ENCODE measurements at regions not wholly inside any gene's neighbourhood (a gene's known extent, or its start where the extent isn't known, plus 50 kb on each side); places are given as distances from the start of the nearest gene placed in this dataset.

DNA sequence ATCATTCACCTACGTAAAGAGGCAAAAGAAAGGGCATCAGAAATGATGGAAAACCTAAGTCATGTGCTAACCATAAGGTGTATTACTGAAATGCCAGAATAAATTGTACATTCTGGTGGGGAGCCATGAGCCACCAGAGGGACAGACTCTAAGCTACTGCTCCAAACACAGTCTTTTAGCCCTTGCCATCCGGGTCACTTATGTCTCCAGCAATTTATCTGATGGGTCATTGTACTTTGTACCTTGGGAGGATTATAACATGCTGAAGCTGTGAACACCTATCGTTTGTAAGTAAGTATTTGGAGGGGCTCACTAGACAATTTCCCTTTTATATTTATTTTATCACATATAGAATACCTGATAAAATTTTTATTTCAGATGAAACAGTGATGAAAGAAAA, 495.1 kb downstream of the KIF4B start:
- H3K27ac Mint-ChIP-seq: no peak overlapping the region

DNA sequence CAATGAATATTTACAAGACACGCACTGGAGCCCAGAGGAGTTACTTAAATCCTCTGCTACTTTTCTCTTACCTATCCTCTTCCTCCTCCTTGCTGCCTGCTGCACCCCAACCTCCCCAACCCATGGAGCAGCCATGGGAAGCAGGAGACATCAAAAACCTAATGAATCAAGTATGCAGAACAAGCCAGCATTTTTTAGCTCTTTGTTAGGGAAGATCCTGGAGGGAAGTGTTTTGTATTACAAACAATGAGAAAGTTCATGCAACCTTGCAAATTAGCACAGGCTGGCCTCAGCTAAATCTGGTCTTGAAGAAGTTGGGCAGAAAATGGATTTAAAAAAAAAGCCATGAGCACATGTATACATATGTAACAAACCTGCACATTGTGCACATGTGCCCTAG, 498.8 kb downstream of the KIF4B start:
- no peak for DNase-seq
- intact Hi-C loops (cut with micrococcal nuclease): no loop called here
- Mint-ChIP-seq H3K27me3 (no peaks in the 10 kb centered on the region), H3K27ac (no peak overlapping the region), H3K9me3 (no peaks in the 10 kb centered on the region), H3K36me3 (ENCODE audit: low read depth) (no peaks in the 10 kb centered on the region), H3K4me1 (no peaks in the 10 kb centered on the region), H3K4me3 (no peak overlapping the region)

More for the DNA sequence above, 495.1 kb downstream of the KIF4B start:
- Mint-ChIP-seq H3K27me3 (no peaks in the 10 kb centered on the region), H3K36me3 (ENCODE audit: low read depth) (no peaks in the 10 kb centered on the region), H3K4me1 (no peaks in the 10 kb centered on the region), H3K9me3 (no peaks in the 10 kb centered on the region), H3K4me3 (no peak overlapping the region)
- no peak for DNase-seq
- intact Hi-C loops (cut with micrococcal nuclease): no loop called here

DNA sequence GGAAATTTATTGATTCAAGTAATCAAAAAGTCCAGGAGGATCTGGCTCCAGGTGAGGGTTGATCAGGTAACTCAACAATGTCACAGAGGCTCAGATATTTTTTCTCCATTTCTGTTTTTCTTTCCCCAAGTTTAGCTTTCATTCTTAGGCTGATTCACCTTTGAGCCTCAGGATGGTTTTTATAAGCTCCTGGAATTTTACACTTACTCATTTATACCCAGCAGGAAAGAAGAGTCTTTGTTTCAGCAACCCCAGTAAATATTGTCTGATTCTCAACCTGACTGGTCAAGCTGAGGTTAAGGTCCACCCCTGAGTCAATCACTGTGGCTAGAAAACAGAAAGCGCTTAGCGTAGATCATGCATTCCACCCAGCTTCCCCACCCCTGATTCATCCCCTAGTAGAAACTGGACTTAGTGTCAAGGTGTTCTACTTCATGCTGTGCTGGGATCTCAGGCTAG, 500.6 kb downstream of the KIF4B start:
- H3K36me3 Mint-ChIP-seq (ENCODE audit: low read depth): no peaks in the 10 kb centered on the region
- H3K4me3 Mint-ChIP-seq: no peak overlapping the region
- intact Hi-C loops (cut with micrococcal nuclease): no loop called here
- no peaks in the 10 kb centered on the region for H3K4me1 Mint-ChIP-seq
- H3K27me3 Mint-ChIP-seq: no peaks in the 10 kb centered on the region
- H3K27ac Mint-ChIP-seq: no peak overlapping the region
- DNase-seq: no peak
- no peaks in the 10 kb centered on the region for H3K9me3 Mint-ChIP-seq

DNA sequence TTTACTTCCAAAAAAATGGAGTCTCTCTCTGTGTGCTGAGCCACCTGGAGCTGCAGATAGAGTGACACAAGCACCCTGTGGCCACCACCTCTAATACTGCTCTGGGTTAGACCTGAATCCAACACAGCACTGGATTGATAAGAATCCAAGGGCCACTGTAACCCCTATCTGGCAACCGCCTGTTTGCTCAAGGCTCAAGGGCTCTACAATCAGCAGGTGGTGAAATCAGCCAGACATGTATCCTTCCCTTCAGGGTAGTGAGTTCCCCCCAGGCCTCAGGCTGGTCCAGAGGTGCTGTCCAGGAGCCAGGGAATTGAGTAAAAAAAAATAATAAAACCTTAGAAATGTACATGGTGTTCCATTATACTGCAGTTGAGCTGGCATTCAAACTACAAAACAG, 509.0 kb downstream of the KIF4B start:
- Mint-ChIP-seq H3K36me3 (ENCODE audit: low read depth) (no peaks in the 10 kb centered on the region), H3K4me1 (no peaks in the 10 kb centered on the region), H3K9me3 (no peaks in the 10 kb centered on the region), H3K4me3 (no peak overlapping the region), H3K27me3 (no peaks in the 10 kb centered on the region), H3K27ac (no peak overlapping the region)
- intact Hi-C loops (cut with micrococcal nuclease): no loop called here
- DNase-seq: no peak

DNA sequence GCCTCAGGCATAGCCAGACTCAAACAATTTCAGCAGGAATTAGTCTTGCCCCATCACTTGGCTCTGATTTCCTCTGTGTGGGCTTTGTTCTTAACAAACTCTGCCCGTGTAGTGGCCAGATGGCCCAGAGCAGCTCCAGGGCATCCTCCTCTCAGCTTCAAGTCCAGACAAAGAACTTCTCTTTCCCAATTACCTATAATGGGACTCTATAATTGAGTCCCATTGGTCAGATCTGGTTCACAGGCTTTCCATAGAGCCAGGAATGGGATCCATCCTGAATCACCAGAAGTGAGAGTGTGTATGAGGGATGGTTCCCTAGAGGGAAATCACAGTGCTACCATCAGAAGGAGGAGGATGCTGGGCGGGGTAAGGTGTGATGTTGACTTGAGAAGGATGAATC, 515.8 kb downstream of the KIF4B start:
- H3K4me1 Mint-ChIP-seq: no peaks in the 10 kb centered on the region

DNA sequence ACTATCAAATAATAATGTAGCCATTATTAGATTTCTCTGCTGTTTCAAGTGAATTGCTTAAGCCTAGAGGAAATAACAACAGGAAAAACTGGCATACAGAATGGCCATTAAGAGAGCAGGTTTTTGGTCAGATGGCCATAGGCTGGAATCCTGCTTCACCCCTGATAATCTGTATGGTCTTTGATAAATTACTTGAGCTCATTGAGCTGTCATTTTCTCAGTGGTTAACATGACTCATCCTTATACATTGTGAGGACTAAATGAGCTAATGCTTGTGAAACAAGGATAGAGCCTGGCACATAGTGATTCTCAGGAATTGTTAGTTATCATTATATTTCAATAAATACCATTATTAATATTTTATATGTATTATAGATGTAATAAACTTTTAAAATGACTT, 516.5 kb downstream of the KIF4B start:
- H3K9me3 Mint-ChIP-seq: no peaks in the 10 kb centered on the region

More for the DNA sequence above, 515.8 kb downstream of the KIF4B start:
- Mint-ChIP-seq H3K4me3 (no peak overlapping the region), H3K27ac (no peak overlapping the region), H3K36me3 (ENCODE audit: low read depth) (no peaks in the 10 kb centered on the region), H3K27me3 (no peaks in the 10 kb centered on the region), H3K9me3 (no peaks in the 10 kb centered on the region)
- no peak for DNase-seq
- intact Hi-C loops (cut with micrococcal nuclease): no loop called here

DNA sequence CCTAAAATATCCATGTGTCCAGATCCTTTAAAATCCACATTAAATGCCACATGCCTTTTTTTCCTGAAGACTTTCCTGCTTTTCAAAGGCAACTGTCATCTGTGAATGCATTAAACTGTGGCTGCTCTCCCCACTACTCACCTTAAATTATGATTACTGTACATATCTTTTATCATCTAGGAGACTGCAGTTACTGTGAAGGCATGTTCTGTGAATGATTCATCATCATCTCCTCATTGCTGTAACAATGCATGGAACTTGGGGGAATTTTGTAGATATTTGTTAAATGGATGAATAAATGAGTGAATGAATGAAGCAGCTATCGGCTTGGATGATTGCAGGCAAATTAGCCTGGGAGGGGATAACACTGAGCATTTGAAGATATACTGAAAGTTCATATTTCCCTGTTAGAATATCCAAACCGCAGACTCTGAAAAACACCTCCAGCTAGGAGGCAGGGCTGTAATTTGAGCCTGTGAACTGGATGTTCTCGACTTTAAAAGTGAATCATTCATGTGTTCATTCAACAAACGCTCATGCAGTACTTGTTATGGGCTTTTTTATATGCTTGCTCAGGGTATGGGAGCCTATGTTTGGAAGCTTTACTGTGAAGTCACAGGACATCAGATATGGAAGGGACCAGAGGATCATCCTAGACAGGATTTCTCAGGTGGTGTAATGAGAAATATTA, 519.2 kb downstream of the KIF4B start:
- DNase-seq: no peak
- Mint-ChIP-seq H3K27ac (no peak overlapping the region), H3K36me3 (ENCODE audit: low read depth) (no peaks in the 10 kb centered on the region), H3K4me1 (no peaks in the 10 kb centered on the region), H3K27me3 (no peaks in the 10 kb centered on the region), H3K4me3 (no peak overlapping the region), H3K9me3 (no peaks in the 10 kb centered on the region)
- intact Hi-C loops (cut with micrococcal nuclease): no loop called here

More for the DNA sequence above, 516.5 kb downstream of the KIF4B start:
- no peaks in the 10 kb centered on the region for H3K36me3 Mint-ChIP-seq (ENCODE audit: low read depth)
- DNase-seq: no peak
- no peaks in the 10 kb centered on the region for H3K27me3 Mint-ChIP-seq
- H3K4me3 Mint-ChIP-seq: no peak overlapping the region
- intact Hi-C loops (cut with micrococcal nuclease): no loop called here
- H3K4me1 Mint-ChIP-seq: no peaks in the 10 kb centered on the region
- H3K27ac Mint-ChIP-seq: no peak overlapping the region

DNA sequence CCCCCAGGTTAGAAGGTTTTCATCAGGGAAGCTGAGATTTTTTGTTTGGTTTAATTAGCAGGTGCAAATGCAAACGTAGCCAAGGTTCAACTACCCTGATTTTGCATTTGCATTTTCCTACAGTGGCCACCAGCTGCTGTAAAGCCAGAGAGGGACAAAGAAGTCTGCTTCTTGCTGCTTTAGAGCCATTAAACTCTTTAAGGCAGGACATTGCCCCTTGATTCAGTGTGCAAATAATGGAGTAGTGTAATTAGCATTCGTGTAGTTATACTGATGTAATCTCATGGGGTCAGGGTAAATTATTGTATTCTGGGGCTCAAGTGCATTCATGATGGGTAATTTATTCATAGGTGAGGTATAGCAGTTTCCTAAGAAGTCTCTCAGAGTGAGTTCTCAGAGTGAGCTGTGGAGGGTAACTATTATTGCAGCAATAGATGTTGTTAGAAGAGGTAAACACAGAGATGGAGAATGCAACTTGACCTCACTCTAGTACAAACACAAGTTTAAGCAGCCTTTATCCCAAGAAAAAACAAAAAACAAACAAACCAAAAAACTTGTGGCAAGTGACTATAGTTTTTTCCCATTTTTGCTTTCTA, 526.5 kb downstream of the KIF4B start:
- Mint-ChIP-seq H3K9me3 (no peaks in the 10 kb centered on the region), H3K4me3 (no peak overlapping the region), H3K27ac (no peak overlapping the region), H3K27me3 (no peaks in the 10 kb centered on the region), H3K4me1 (no peaks in the 10 kb centered on the region), H3K36me3 (ENCODE audit: low read depth) (no peaks in the 10 kb centered on the region)
- DNase-seq: no peak
- intact Hi-C loops (cut with micrococcal nuclease): no loop called here

DNA sequence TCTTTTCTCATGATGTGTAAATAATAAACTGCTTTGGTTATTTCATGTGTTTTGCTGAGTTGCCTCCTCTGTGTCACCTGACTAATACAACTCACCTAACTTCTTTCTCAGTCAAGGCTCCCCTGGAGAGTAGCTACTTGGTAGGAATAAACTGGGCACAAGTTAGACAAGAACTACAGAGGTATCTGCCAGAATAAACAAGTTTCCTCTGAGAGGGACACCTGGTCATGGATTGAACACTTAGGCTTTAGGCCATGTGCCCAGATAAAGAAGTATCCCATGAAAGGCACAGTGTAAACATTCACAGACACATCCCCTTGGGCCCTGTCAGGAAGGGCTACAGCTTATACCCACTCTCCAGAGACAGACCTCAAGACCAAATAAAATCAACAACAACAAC, 532.5 kb downstream of the KIF4B start:
- intact Hi-C loops (cut with micrococcal nuclease): no loop called here
- Mint-ChIP-seq H3K4me3 (no peak overlapping the region), H3K36me3 (ENCODE audit: low read depth) (no peaks in the 10 kb centered on the region)

DNA sequence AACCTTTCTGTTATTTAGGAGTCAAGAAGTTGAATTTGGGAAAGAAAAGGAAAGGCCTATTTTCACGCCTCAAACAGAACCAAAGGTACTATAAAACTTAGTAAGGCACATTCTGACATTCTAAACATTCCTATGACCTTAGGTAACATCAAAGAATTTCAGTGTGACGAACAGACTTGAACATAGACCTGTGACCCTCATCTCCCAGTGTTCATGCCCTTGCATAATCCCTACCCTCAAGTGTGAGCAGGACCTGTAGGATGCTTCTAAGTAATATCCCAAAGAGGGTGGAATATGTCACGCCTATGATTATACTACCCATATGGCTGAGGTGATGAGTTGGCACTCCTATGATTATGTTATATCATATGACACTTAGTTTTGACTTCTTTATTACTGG, 540.9 kb downstream of the KIF4B start:
- no peaks in the 10 kb centered on the region for H3K4me1 Mint-ChIP-seq
- H3K36me3 Mint-ChIP-seq (ENCODE audit: low read depth): no peaks in the 10 kb centered on the region

More for the DNA sequence above, 532.5 kb downstream of the KIF4B start:
- DNase-seq: no peak
- no peaks in the 10 kb centered on the region for H3K9me3 Mint-ChIP-seq
- no peak overlapping the region for H3K27ac Mint-ChIP-seq
- no peaks in the 10 kb centered on the region for H3K4me1 Mint-ChIP-seq
- no peaks in the 10 kb centered on the region for H3K27me3 Mint-ChIP-seq

DNA sequence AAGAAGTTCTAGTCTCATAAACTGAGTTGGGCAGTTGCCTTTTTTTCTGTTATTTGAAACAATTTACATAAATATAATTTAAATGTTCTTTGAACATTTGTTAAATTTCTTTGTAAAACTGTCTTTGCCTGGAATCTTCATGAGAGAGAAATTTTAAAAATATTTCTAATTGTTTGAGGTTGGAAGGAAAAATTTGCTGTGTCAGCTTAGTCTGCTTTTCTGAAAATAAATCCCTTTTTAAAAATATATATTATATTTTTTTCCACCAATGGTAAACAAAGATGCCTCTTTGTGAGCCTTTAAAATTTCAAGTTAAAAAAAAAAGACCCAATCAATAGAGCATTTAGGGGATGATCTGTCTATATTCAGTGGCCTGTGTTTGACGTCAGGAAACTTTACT, 542.7 kb downstream of the KIF4B start:
- intact Hi-C loops (cut with micrococcal nuclease): no loop called here
- H3K9me3 Mint-ChIP-seq: no peaks in the 10 kb centered on the region
- no peaks in the 10 kb centered on the region for H3K27me3 Mint-ChIP-seq
- H3K36me3 Mint-ChIP-seq (ENCODE audit: low read depth): no peaks in the 10 kb centered on the region
- DNase-seq: no peak
- no peaks in the 10 kb centered on the region for H3K4me1 Mint-ChIP-seq
- H3K27ac Mint-ChIP-seq: no peak overlapping the region
- H3K4me3 Mint-ChIP-seq: no peak overlapping the region

More for the DNA sequence above, 540.9 kb downstream of the KIF4B start:
- no peaks in the 10 kb centered on the region for H3K9me3 Mint-ChIP-seq
- no peak overlapping the region for H3K27ac Mint-ChIP-seq
- DNase-seq: no peak
- H3K4me3 Mint-ChIP-seq: no peak overlapping the region
- intact Hi-C loops (cut with micrococcal nuclease): no loop called here
- no peaks in the 10 kb centered on the region for H3K27me3 Mint-ChIP-seq

DNA sequence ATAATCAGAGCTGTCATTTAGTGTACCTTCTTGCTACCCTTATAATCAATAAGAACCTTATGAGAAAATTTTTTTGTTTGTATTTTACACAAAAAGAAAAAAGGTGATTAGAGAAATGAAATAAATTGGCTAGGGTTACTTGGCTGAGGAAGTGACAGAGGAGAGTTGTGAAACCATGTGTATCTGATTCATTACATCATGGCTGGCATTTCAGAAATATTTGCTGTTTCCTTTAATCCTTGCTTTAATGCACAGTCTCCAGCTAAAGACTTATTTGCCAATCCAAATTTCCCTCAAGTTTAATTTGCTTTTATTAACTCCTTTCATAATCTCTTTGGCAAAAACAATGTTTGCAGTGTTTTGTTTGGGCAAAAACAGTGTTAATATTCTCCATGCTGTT, 543.1 kb downstream of the KIF4B start:
- no peaks in the 10 kb centered on the region for H3K9me3 Mint-ChIP-seq
- intact Hi-C loops (cut with micrococcal nuclease): no loop called here
- no peak for DNase-seq
- no peak overlapping the region for H3K4me3 Mint-ChIP-seq
- H3K27me3 Mint-ChIP-seq: no peaks in the 10 kb centered on the region
- H3K4me1 Mint-ChIP-seq: no peaks in the 10 kb centered on the region
- no peaks in the 10 kb centered on the region for H3K36me3 Mint-ChIP-seq (ENCODE audit: low read depth)
- no peak overlapping the region for H3K27ac Mint-ChIP-seq

DNA sequence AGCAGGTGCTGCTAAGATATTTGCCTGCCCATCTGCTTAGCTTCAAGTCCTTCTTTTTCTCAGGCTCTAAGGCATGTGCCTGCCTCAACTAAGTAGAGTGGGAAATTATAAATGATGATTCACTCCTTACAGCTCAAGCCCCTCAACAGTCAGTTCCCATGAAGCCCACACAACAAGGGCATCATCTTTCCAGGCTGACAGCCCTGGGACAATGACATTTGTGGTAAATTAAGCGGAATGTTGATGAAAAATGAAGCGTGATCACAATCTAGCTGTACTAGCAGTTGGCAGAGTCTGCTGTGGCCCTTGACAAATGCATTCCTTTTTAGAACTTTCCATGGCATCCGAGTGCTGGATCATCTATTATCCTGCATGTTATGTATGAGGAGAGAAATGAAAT, 548.6 kb downstream of the KIF4B start:
- DNase-seq: no peak
- H3K27ac Mint-ChIP-seq: no peak overlapping the region
- H3K4me3 Mint-ChIP-seq: no peak overlapping the region
- H3K36me3 Mint-ChIP-seq (ENCODE audit: low read depth): no peaks in the 10 kb centered on the region
- H3K9me3 Mint-ChIP-seq: no peaks in the 10 kb centered on the region
- H3K4me1 Mint-ChIP-seq: no peaks in the 10 kb centered on the region
- intact Hi-C loops (cut with micrococcal nuclease): no loop called here
- no peaks in the 10 kb centered on the region for H3K27me3 Mint-ChIP-seq

DNA sequence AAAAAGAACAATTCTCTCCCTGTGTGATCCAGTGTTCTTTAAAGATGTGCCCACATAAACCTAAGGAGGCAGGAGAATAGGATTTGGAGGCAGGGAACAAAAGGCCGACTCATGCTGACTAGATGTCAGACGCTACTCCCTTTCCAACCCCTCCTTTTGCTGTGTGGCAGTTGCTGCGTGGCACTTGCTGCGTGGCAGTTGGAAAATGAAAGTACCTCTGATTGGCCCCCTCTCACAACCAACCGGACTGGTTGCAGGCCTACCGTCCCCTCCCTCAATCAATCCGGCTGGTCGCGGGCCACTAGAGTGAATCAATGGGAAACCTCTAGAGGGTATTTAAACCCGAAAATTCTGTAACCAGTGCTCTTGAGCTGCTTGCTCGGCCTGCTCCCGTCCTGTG, 551.0 kb downstream of the KIF4B start:
- Mint-ChIP-seq H3K4me1 (no peaks in the 10 kb centered on the region), H3K36me3 (ENCODE audit: low read depth) (no peaks in the 10 kb centered on the region), H3K27me3 (no peaks in the 10 kb centered on the region), H3K9me3 (peaks cover 5% of the 10 kb centered on the region), H3K27ac (no peak overlapping the region), H3K4me3 (no peak overlapping the region)
- no peak for DNase-seq
- intact Hi-C loops (cut with micrococcal nuclease): no loop called here

DNA sequence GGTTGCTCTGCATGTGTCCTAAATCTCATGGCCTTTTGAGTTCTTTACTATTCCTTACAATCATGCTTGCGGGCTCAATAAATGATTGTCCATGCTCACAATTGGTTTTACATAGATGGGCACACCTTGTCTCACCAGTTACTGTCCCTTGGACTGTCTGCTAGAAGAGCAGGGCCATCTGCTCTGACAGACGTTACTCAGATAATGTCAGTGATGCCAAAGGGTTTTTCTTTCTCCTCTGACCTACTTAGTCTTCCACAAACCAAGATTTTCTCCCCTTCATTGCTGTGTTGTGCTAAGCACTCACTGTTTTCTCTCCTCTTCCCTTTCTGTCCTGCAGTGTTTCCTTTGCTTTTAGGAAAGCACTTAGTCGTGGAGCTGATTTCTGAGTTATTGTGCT, 562.3 kb downstream of the KIF4B start:
- H3K36me3 Mint-ChIP-seq (ENCODE audit: low read depth): no peaks in the 10 kb centered on the region
- no peaks in the 10 kb centered on the region for H3K9me3 Mint-ChIP-seq
- no peak overlapping the region for H3K4me3 Mint-ChIP-seq
- no peak overlapping the region for H3K27ac Mint-ChIP-seq
- H3K4me1 Mint-ChIP-seq: no peaks in the 10 kb centered on the region
- intact Hi-C loops (cut with micrococcal nuclease): no loop called here
- DNase-seq: no peak
- H3K27me3 Mint-ChIP-seq: no peaks in the 10 kb centered on the region
